ENCODE measurements at regions not wholly inside any gene's neighbourhood (a gene's known extent, or its start where the extent isn't known, plus 50 kb on each side); places are given as distances from the start of the nearest gene placed in this dataset.

DNA sequence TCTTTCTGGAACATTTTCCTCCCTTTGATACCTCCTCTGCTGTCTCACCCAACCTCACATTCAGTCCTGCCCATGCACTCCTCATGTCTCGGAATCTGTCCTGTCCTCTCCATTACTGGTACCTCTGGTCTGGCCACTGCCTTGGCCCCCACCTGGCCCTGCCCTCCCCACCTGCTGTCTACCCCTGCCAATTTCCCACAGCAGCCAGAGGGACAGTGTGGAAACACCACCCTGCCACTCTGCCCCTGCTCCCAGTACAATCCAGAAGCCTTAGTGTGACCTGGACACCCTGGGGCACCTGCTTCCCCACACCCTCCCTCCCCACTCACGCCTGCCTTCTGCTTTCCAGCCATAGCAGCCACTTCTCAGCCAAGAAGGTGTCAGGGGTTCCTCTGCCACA is 534.4 kb downstream of the MATN1 start:
- no peak for TF ChIP-seq POLR2A (IDR thresholded peaks at IDR 0.05)
- TF ChIP-seq, protein P1, sequence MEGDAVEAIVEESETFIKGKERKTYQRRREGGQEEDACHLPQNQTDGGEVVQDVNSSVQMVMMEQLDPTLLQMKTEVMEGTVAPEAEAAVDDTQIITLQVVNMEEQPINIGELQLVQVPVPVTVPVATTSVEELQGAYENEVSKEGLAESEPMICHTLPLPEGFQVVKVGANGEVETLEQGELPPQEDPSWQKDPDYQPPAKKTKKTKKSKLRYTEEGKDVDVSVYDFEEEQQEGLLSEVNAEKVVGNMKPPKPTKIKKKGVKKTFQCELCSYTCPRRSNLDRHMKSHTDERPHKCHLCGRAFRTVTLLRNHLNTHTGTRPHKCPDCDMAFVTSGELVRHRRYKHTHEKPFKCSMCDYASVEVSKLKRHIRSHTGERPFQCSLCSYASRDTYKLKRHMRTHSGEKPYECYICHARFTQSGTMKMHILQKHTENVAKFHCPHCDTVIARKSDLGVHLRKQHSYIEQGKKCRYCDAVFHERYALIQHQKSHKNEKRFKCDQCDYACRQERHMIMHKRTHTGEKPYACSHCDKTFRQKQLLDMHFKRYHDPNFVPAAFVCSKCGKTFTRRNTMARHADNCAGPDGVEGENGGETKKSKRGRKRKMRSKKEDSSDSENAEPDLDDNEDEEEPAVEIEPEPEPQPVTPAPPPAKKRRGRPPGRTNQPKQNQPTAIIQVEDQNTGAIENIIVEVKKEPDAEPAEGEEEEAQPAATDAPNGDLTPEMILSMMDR (IDR thresholded peaks at IDR 0.05): no peak
- TF ChIP-seq POLR2AphosphoS5 (IDR thresholded peaks at IDR 0.05): no peak
